Activated CD4-positive, alpha-beta T cell treated with anti-CD3 and anti-CD28 coated beads, Interleukin-2, Interleukin-6, amounts not matched to agents 100 ng/mL and 50 ng/mL, durations not matched to agents 16 hours and 8 hours (primary cell): ENCODE measurements at regions not wholly inside any gene's neighbourhood (a gene's known extent, or its start where the extent isn't known, plus 50 kb on each side); places are given as distances from the start of the nearest gene placed in this dataset.

Experiments used
- DNase-seq: peaks from one replicate; pipeline ENCODE4 v3.0.0-alpha.2; 2020

GRCh38 chr7:72524037-72524436 lies 111.9 kb upstream of the CALN1 start:
- no peak for DNase-seq

GRCh38 chr7:72504061-72504706 lies 92.0 kb upstream of the CALN1 start:
- DNase-seq: no peak

- no peak for DNase-seq
These were observed 91.5 kb upstream of the CALN1 start for GRCh38 chr7:72503644-72504043.

GRCh38 chr7:72494807-72495206 lies 82.7 kb upstream of the CALN1 start:
- no peak for DNase-seq

- DNase-seq: peak; percentile 60
These were observed 81.9 kb upstream of the CALN1 start for GRCh38 chr7:72493850-72494661.

GRCh38 chr7:72492461-72493065 lies 80.4 kb upstream of the CALN1 start:
- DNase-seq: no peak

GRCh38 chr7:72490301-72490700 lies 78.2 kb upstream of the CALN1 start:
- DNase-seq: no peak

GRCh38 chr7:72481934-72482333 lies 69.8 kb upstream of the CALN1 start:
- DNase-seq: no peak

- DNase-seq: no peak
These were observed 64.6 kb upstream of the CALN1 start for GRCh38 chr7:72476608-72477305.

- DNase-seq: no peak
These were observed 55.1 kb upstream of the CALN1 start for GRCh38 chr7:72467237-72467636.

- DNase-seq: no peak
These were observed 54.7 kb upstream of the CALN1 start for GRCh38 chr7:72466797-72467196.

GRCh38 chr7:72465521-72465920 lies 53.4 kb upstream of the CALN1 start:
- no peak for DNase-seq

- DNase-seq: no peak
These were observed 50.2 kb upstream of the CALN1 start for GRCh38 chr7:72462311-72462710.
